GM12872 (cell line): ENCODE measurements at regions not wholly inside any gene's neighbourhood (a gene's known extent, or its start where the extent isn't known, plus 50 kb on each side); places are given as distances from the start of the nearest gene placed in this dataset.

ENCODE experiments used
- TF ChIP-seq, protein P1 (sequence below): IDR thresholded peaks from 3 replicates; pipeline ENCODE4 v1.5.1; 2011; ENCODE audit warnings: low read depth, mild to moderate bottlenecking, low read length, moderate library complexity; ENCODE audit not compliant: insufficient read depth

- TF ChIP-seq, protein P1, sequence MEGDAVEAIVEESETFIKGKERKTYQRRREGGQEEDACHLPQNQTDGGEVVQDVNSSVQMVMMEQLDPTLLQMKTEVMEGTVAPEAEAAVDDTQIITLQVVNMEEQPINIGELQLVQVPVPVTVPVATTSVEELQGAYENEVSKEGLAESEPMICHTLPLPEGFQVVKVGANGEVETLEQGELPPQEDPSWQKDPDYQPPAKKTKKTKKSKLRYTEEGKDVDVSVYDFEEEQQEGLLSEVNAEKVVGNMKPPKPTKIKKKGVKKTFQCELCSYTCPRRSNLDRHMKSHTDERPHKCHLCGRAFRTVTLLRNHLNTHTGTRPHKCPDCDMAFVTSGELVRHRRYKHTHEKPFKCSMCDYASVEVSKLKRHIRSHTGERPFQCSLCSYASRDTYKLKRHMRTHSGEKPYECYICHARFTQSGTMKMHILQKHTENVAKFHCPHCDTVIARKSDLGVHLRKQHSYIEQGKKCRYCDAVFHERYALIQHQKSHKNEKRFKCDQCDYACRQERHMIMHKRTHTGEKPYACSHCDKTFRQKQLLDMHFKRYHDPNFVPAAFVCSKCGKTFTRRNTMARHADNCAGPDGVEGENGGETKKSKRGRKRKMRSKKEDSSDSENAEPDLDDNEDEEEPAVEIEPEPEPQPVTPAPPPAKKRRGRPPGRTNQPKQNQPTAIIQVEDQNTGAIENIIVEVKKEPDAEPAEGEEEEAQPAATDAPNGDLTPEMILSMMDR: no peak
These were observed 297.5 kb downstream of the DUSP10 start for GRCh38 chr1:221444346-221444745.

DNA sequence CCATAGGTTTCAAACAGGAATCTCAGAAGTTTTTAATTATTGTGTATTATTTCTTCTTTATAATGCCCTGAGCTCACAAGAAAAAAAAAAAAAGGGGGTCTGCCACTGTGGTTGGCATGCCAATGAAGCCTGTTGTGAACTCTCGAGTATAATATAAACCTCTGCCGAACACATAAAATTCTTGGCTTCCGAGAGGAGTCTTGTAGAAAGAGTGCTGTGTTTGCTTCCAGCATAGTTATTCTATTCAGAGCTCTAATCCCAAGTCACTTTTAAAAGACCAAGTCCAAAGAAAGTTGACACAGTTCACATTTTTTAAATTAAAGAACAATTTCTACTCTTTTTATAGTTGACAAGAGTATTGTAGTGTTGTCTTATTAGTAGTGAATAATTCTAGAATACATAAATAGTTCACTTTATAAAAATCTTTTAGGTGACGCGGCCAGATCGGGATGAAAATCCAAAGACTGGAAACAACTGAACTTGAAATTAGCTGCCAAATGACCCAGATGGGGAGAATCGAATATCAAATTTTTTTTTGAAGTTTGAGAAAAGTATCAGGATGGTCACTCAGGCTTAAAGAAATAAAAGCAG, 293.2 kb downstream of the DUSP10 start:
- TF ChIP-seq, protein P1: no peak

GRCh38 chr1:221449194-221449593, 292.7 kb downstream of the DUSP10 start:
- TF ChIP-seq, protein P1: no peak

GRCh38 chr1:221449801-221450470, 292.0 kb downstream of the DUSP10 start:
- TF ChIP-seq, protein P1: no peak

DNA sequence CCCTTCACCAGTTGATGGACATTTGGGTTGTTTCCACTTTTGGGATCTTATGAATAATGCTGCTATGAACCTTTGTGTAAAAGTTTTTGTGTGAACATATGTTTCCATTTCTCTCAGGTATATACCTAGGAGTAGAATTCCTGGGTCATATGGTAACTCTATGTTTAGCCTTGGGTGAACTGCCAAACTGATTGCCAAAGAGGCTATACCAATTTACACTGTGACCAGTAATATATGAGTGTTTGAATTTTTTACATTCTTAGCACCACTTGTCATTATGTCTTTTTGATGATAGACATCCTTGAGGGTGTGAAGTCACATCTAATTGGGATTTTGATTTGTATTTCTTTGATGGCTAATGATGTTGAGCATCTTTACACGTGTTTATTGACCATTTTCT, 290.1 kb downstream of the DUSP10 start:
- TF ChIP-seq, protein P1: no peak

- TF ChIP-seq, protein P1: no peak
These were observed 287.8 kb downstream of the DUSP10 start for GRCh38 chr1:221454096-221454495.

GRCh38 chr1:221456918-221457317, 285.0 kb downstream of the DUSP10 start:
- TF ChIP-seq, protein P1: no peak
